K562 (cell line): ENCODE measurements at regions not wholly inside any gene's neighbourhood (a gene's known extent, or its start where the extent isn't known, plus 50 kb on each side); places are given as distances from the start of the nearest gene placed in this dataset.

Experiments
- ESRRA ChIP-seq: fragments of 450-650 bp; IDR thresholded peaks from 2 replicates; pipeline ENCODE4 v1.6.1; 2014; ENCODE audit warnings: low read depth, mild to moderate bottlenecking, moderate library complexity, borderline replicate concordance
- HMGXB4 ChIP-seq: sonication (generic); formaldehyde crosslinking; IDR thresholded peaks from 2 replicates; pipeline ENCODE4 v1.8.1; 2023; ENCODE audit warnings: mild to moderate bottlenecking, missing genetic modification reagents
- MAFF ChIP-seq: IDR thresholded peaks from 2 replicates; pipeline ENCODE4 v1.6.1; 2012; ENCODE audit warnings: low read length, improper control_type of control experiment
- MXI1 ChIP-seq: IDR thresholded peaks from 2 replicates; pipeline ENCODE4 v1.6.1; 2011; ENCODE audit warnings: low read depth, mild to moderate bottlenecking, improper control_type of control experiment, low read length
- SMARCA4 ChIP-seq: fragments of 450-650 bp; IDR thresholded peaks from 2 replicates; pipeline ENCODE4 v1.6.1; 2016
- SNRNP70 ChIP-seq: fragments of 200-400 bp; formaldehyde crosslinking; optimal IDR thresholded peaks from 2 replicates; pipeline ENCODE3; 2017; ENCODE audit warnings: low read depth, low read length
- SRSF9 ChIP-seq: fragments of 200-400 bp; formaldehyde crosslinking; IDR thresholded peaks from 2 replicates; pipeline ENCODE4 v1.6.1; 2017; ENCODE audit warnings: low read depth, low read length, borderline replicate concordance
- ZBTB8A ChIP-seq: fragments of 450-650 bp; IDR thresholded peaks from 2 replicates; pipeline ENCODE4 v1.6.1; 2018; ENCODE audit warnings: mild to moderate bottlenecking, moderate library complexity; ENCODE audit not compliant: partially characterized antibody
- ZNF134 ChIP-seq: fragments of 250-450 bp; sonication (Bioruptor Pico); conservative IDR thresholded peaks from 2 replicates; pipeline ENCODE4 v1.4.0; 2020
- ZNF282 ChIP-seq: sonication (generic); formaldehyde crosslinking; IDR thresholded peaks from 2 replicates; pipeline ENCODE4 v1.8.1; 2023; ENCODE audit warnings: missing genetic modification reagents
- ZNF717 ChIP-seq: fragments of 250-450 bp; sonication (Bioruptor Pico); IDR thresholded peaks from 2 replicates; pipeline ENCODE4 v1.5.0; 2021
- ZNF76 ChIP-seq: fragments of 250-450 bp; sonication (Bioruptor Pico); IDR thresholded peaks from 2 replicates; pipeline ENCODE4 v1.4.0; 2020; ENCODE audit warnings: mild to moderate bottlenecking, moderate library complexity, borderline replicate concordance
- TF ChIP-seq, protein P1 (sequence below), 2 experiments: fragments of 450-650 bp in 1 of 2; sonication (generic) in 1 of 2; formaldehyde crosslinking in 1 of 2; IDR thresholded peaks; 2 replicates each; pipeline versions ENCODE4 v1.7.1 to v1.9.0; 2016 to 2022; ENCODE audit warnings: inconsistent platforms in 1 of 2, mild to moderate bottlenecking in 1 of 2, missing genetic modification reagents in 1 of 2
- TF ChIP-seq, protein P2 (sequence below): sonication (generic); IDR thresholded peaks from 2 replicates; pipeline ENCODE4 v1.6.1; 2016
- TF ChIP-seq, protein P3 (sequence below): fragments of 250-450 bp; sonication (Bioruptor Pico); IDR thresholded peaks from 2 replicates; pipeline ENCODE4 v1.8.0; 2021; ENCODE audit warnings: mild to moderate bottlenecking, moderate library complexity
- TF ChIP-seq, protein P4 (sequence below): sonication (generic); formaldehyde crosslinking; IDR thresholded peaks from 2 replicates; pipeline ENCODE4 v1.9.0; 2022; ENCODE audit warnings: mild to moderate bottlenecking, missing genetic modification reagents

GRCh38 chr13:50123515-50123861 lies 108.2 kb downstream of the KCNRG start (continued):
- TF ChIP-seq, protein P1, sequence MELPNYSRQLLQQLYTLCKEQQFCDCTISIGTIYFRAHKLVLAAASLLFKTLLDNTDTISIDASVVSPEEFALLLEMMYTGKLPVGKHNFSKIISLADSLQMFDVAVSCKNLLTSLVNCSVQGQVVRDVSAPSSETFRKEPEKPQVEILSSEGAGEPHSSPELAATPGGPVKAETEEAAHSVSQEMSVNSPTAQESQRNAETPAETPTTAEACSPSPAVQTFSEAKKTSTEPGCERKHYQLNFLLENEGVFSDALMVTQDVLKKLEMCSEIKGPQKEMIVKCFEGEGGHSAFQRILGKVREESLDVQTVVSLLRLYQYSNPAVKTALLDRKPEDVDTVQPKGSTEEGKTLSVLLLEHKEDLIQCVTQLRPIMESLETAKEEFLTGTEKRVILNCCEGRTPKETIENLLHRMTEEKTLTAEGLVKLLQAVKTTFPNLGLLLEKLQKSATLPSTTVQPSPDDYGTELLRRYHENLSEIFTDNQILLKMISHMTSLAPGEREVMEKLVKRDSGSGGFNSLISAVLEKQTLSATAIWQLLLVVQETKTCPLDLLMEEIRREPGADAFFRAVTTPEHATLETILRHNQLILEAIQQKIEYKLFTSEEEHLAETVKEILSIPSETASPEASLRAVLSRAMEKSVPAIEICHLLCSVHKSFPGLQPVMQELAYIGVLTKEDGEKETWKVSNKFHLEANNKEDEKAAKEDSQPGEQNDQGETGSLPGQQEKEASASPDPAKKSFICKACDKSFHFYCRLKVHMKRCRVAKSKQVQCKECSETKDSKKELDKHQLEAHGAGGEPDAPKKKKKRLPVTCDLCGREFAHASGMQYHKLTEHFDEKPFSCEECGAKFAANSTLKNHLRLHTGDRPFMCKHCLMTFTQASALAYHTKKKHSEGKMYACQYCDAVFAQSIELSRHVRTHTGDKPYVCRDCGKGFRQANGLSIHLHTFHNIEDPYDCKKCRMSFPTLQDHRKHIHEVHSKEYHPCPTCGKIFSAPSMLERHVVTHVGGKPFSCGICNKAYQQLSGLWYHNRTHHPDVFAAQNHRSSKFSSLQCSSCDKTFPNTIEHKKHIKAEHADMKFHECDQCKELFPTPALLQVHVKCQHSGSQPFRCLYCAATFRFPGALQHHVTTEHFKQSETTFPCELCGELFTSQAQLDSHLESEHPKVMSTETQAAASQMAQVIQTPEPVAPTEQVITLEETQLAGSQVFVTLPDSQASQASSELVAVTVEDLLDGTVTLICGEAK (IDR thresholded peaks at IDR 0.05) = 0 out of 2 replicates have a peak, but pooled peaks have one; percentile 21
- TF ChIP-seq, protein P1 (CRISPR knock-in tag; IDR thresholded peaks at IDR 0.05) = no peak
- TF ChIP-seq ZNF717 (CRISPR knock-in tag) (no peak), ESRRA (no peak), MXI1 (no peak), SNRNP70 (no peak), ZNF76 (no peak), HMGXB4 (no peak), SMARCA4 (peak; percentile 12; the same call in 1 of the 2 replicates), MAFF (no peak), SRSF9 (no peak), ZBTB8A (no peak), ZNF282 (CRISPR knock-in tag) (no peak), ZNF134 (CRISPR knock-in tag) (no peak)
- TF ChIP-seq, protein P2, sequence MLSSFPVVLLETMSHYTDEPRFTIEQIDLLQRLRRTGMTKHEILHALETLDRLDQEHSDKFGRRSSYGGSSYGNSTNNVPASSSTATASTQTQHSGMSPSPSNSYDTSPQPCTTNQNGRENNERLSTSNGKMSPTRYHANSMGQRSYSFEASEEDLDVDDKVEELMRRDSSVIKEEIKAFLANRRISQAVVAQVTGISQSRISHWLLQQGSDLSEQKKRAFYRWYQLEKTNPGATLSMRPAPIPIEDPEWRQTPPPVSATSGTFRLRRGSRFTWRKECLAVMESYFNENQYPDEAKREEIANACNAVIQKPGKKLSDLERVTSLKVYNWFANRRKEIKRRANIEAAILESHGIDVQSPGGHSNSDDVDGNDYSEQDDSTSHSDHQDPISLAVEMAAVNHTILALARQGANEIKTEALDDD = peak; percentile 61
- TF ChIP-seq, protein P3, sequence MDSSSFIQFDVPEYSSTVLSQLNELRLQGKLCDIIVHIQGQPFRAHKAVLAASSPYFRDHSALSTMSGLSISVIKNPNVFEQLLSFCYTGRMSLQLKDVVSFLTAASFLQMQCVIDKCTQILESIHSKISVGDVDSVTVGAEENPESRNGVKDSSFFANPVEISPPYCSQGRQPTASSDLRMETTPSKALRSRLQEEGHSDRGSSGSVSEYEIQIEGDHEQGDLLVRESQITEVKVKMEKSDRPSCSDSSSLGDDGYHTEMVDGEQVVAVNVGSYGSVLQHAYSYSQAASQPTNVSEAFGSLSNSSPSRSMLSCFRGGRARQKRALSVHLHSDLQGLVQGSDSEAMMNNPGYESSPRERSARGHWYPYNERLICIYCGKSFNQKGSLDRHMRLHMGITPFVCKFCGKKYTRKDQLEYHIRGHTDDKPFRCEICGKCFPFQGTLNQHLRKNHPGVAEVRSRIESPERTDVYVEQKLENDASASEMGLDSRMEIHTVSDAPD (CRISPR knock-in tag) = no peak
- TF ChIP-seq, protein P4, sequence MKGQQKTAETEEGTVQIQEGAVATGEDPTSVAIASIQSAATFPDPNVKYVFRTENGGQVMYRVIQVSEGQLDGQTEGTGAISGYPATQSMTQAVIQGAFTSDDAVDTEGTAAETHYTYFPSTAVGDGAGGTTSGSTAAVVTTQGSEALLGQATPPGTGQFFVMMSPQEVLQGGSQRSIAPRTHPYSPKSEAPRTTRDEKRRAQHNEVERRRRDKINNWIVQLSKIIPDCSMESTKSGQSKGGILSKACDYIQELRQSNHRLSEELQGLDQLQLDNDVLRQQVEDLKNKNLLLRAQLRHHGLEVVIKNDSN (CRISPR knock-in tag) = no peak
